Stimulated activated CD8-positive, alpha-beta memory T cell treated with anti-CD3 and anti-CD28 coated beads, Interleukin-15, amount 100 ng/mL, for 48 hours (primary cell): ENCODE measurements at regions not wholly inside any gene's neighbourhood (a gene's known extent, or its start where the extent isn't known, plus 50 kb on each side); places are given as distances from the start of the nearest gene placed in this dataset.

Experiments
- DNase-seq, 2 donors: peaks; one replicate each; pipeline ENCODE4 v3.0.0-alpha.2; 2020; ENCODE audit warnings: low read depth in 2 of 2

DNA sequence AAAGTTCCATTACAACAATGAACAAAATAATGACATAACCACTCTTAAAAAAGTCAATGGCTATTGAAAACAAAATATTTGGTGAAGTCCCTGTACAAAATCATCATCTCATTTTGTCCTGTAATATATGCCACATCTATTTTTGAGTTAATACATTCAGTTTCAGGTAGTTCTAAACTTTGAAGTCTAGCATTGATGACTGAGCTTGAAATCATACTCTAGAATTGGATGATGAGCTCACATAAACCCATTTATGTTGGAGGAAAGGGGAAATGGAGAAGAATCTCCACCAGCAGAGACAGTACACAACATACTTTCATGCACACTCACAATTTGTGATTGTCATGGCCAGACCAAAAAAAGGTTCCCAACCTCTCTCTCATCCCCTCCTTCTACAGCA is 371.1 kb upstream of the NR3C2 start:
- no peak for DNase-seq

DNA sequence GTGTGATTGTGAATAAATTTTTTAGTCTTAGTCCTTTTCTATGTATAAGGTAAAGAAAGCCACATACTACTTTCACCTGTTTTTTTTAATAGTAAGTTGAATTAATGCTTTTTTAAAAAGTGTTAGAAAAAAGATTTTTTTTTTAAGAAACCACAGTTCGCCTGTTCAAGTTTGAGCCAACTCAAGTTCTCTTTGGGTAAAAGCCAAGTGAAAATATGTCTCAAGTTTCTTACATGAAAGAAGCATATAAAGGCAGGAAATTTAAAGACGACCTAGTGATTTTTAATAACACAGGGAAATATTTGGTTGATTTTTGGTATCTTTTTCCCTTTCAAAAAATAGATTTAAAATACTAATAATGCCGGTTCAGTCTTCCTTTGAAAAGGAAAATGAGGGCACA is 369.9 kb upstream of the NR3C2 start:
- DNase-seq, result no peak

DNA sequence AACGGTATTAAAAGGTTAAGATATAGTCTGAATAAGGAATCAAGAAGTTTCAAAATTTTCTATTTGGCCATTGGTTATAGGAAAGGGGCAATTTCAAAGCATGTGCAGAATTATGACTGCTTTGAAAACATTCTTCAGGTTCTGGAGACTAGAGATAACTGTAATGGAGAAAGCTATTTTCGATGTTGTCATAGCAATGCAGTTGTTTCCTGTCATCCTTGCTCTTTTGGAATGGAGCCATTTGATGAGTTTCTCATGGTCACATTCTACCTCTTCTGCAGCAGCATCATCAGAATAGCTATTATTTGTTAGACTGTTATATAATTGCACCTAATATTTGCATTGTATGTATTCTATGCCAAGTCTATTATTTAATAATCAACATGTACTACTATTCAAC is 368.2 kb upstream of the NR3C2 start:
- no peak for DNase-seq

DNA sequence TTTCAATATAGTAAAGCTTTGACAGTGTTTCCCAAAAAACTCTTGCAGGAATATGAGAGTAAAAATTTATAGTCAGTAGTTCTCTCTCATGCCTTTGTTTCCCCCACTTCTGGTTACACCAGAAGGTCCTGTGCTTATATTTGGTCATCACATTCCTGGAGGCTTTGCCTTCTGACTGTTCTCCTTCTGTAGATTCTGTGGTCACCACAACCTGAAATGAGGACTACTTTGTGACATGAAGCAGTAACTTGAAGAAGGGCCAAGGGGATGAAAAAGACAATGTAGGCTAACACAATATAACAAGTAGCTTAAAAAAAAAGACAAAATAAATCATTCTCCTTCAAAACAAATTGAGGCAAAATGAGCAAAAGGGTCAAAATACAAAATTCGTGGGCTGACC is 366.2 kb upstream of the NR3C2 start:
- no peak for DNase-seq

DNA sequence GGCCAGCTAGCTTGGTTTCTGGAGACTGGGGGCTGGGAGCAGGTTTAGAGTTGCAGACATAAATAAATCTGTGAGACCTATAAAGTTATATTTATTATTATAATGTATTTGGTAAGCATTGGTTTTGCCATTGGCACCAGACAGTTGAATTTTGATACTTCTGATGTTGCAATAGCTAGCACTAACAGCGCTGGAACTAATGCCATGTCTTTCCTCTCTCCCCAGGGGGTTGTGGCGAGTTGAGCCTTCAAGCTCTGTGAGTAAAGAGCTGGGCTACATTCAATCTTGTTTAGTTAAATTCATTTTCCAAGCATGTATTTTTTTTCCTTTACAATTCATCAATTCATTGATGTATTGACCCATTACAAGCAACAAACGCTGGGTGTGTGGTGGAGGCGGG is 358.7 kb upstream of the NR3C2 start:
- DNase-seq, result no peak

DNA sequence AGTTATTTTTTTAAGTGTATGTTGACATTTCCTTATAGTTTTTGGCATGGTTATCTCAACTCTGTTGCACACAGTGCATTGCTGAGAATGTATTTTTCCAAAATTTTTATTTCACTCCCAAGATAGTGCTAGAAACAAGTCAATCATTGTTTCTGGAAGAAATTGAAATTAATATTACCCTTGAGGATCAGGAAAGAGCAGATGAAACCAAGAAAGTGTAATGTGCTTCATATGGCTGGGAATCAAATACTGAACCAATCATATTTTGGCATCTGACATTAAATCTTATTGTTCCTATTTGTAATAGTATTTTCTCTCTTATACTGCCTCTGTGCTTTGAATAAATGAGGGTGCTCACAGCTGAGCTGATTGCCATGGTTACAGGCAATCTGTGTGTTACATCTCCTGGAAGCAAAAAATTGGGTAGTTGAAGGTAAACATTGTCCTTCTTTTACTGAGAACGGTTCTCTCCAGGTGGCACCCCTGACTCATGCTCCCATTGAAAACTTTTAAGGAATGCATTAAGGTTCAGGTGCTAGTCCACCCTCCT is 358.2 kb upstream of the NR3C2 start:
- no peak for DNase-seq

DNA sequence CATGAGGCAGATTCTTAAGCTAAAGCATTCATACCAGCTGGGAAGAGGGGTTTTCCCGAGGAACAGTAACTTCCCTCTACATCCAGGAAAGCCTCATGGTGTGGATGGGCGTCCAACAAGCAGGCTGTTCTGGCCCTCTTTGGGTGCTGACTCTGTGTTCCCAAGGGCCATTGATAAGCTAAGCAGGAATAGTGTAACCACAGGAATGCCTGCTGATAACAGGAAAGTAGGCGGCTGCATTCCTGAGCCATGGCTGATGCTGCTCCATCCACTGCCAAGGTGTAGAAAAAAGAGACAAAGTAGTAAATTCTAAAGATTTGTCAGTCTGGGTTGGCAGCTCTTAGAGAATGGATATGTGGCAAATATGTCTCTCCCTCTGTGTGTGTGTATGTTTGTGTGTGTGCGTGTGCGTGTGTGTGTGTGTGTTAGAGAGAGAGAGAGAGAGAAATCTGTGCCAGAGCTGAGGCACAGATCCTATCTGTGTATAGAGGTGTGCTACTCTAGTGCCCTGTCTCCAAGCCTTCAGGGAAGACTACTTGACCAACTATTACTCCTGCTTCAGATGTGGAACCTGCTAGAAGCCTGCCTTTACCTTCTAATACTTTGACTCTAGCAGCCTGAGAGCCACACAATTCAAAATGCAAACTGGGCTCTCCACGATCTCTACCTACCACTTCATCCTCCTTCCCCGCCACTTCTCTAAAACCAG is 353.1 kb upstream of the NR3C2 start:
- no peak for DNase-seq

DNA sequence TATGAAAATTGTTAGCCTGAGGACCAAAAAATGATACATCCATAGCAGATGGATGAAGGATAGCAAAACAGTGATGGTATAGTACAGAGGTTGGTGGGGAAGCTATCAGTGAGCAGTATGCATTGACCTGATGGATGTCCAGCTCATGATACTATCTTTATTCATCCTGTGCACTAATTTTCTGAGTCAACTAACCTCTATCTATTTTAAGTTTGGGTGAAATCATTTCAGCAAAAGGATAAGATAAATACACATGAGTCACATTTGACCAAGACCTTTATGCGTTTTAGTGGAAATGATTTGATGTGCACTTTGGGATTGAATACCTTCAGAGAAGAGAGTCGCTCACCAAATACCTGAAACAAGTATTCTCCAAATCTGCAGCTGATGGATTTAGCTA is 351.0 kb upstream of the NR3C2 start:
- DNase-seq, result no peak

DNA sequence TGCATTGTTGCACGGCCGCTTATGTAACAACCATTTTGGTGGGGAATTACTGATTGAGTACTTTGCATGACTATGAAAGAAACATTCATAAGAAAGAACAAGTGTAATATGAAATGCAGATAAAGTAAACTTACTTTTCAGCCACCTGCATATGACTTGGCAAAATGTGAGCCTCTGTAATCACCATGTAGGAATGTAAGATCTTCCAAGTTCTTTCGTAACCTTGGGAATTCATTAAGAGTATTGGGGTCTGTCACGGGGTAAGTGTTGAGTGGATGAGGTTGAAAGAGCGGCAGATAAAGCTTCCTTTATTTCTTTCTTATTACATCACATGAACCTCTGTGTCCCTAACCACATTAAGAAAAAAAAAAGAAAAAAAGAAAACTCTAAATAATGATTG is 348.5 kb upstream of the NR3C2 start:
- no peak for DNase-seq

DNA sequence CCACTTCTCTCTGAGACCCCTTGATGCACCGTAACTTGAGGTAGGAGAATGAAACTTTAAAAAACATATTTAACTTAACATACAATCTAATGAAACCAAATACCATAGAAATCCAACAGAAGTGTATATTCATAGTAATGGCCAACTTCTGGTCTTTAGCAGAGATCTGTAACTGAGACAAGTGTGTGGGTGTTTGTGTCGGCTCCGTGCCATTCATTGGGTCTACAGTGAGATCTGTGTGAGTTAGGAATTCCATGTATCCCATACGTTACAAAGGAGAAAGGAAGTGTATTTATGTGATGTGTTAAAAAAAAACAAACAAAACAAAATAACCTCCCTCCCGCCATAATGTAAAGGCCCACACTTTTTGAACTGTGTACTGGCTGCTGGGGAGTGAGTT is 348.0 kb upstream of the NR3C2 start:
- DNase-seq, result no peak

DNA sequence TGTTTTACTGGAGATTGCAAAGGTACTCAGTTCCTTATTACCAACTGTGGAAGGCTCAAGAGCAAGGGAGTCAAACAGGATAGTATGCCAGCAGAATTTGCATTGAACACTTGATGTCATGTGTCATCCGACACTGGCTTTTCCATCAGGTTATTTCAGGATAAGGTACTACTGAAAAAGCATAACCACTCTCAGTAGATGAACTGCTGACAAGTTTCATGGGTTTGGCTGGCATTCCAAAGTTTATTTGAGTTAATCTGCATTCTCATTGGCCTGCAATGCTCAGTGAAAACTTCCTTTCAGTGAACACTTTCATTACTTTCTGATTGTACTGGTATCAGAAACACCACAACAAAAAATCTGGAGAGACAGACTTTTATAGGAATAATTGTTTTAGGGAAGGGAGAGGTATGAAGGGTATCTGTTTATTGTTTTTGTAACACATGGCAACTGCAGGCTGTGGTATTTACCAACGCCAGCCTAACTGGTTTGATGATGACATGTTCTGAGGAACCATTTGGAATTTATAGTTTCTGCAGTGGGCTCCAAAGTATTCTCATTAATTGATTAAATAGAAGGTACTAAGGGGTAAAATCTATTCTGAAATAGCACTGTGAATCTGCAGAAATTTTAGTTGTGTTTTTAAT is 345.7 kb upstream of the NR3C2 start:
- DNase-seq, result no peak

DNA sequence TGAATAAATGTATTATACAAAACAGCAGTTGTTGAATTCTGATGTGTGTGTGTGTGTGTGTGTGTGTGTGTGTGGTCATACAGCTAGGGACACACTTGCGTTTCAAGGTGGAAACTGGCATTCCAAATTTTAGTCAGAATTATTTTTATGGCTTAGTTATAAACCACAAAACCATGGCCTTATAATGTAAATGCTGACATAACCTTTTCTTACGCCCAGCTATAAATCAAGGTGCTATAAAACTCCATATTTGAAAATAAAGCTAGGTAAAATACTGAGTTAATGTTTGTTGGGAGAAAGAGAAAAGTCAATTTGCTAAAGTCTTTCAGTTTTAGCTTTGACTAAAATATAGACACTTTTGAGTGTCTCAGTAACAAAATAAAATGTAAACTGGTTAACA is 345.1 kb upstream of the NR3C2 start:
- DNase-seq, result no peak

DNA sequence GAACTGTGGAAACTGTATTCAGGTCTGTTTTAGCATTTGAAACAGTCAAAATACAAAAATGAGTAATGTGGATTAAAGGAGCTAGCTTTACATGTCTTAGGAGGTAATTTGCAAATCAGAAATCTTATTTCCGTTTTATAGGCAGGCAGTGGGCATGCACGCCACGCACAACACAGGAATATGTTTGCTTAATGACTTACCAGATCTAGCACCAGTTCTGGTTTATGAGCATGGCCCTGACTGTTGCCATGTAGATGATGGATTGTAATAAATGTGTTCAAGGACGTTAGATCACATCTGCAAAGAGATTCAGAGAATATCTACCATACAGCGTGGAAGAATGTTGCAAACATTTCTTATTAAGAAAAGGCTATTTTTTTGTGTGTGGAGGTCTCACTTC is 344.5 kb upstream of the NR3C2 start:
- DNase-seq, result no peak

DNA sequence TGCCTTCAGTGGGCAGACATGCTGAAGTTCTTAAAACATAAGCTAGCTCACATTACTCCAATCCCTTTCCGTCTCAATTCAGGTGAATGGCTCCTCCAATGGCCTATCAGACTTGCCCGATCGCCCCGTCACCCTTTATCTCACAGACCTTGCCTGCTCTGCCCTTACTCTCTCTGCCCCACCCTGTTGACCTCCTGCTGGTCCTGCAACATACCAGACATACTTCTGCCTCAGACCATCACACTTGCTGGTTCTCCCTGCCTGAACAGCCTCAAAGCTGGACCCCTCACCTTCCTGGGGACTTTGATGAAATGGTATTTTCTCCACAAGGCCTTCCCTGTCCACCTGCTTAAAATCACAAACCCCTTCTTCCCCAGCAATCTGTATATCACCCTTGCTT is 340.1 kb upstream of the NR3C2 start:
- no peak for DNase-seq

DNA sequence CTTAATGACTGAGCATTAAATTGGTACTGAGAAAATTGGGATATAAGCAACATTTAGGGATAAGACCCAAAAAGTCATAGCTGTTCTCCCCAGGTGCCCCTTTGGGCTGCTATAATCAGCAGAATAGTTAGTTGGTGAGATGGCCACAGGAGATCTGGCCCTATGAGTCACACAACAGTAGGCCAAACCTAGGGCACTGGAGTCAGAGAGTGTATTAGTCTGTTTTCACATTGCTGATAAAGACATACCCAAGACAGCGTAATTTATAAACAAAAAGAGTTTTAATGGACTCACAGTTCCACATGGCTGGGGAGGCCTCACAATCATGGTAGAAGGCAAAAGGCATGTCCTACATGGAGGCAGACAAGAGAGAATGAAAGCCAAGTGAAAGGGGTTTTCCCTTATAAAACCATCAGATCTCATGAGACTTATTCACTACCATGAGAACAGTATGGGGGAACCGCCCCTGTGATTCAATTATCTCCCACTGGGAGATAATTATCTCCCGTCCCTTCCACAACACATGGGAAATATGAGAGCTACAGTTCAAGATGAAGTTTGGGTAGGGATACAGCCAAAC is 338.3 kb upstream of the NR3C2 start:
- DNase-seq, result no peak

DNA sequence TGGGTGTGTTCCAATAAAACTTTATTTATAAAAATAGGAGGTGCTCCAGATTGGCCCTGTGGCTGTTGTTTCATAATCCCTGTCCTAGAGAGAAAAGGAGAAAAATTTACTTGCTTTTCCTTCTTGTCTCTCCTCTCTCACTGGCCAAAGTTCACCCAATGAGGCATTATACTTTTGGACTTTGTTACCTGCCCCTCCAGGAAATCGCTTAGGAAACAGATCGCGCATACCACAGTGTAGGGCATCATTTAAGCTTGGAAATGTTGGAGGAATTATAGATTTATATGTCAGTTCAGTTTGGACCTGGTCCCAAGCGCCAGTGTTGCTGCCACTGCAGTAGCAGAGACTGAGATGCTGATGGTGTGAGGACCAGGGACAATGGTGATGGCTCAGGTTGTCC is 337.6 kb upstream of the NR3C2 start:
- no peak for DNase-seq

DNA sequence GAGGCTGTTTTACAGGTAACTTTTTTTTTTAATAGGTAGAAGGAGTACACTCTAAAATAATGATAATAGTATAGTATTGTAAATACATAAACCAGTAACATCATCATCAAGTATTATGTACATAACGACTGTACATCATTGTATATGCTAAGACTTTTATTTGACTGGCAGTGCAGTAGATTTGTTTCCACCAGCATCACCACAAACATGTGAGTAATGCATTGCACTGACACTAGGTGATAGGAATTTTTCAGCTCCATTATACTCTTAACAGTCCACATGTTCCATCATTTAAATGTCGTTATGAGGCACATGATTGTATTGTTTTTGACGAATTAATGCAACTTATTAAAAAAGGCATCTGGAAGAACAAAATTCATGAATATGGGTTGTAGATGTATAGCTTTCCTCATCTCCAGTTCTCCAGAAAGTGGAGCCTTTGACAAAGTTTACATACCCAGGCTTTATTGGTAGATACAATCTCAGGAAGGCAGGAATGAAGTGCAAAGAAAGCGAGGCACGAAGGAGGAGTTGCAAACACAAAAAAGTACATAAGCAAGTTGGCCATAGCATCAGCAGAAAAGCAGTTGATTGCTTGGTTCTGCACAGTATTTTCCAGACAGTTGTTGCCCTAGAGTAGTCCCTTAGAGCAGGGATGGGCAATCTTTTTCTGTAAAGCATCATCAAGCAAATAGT is 336.9 kb upstream of the NR3C2 start:
- no peak for DNase-seq

DNA sequence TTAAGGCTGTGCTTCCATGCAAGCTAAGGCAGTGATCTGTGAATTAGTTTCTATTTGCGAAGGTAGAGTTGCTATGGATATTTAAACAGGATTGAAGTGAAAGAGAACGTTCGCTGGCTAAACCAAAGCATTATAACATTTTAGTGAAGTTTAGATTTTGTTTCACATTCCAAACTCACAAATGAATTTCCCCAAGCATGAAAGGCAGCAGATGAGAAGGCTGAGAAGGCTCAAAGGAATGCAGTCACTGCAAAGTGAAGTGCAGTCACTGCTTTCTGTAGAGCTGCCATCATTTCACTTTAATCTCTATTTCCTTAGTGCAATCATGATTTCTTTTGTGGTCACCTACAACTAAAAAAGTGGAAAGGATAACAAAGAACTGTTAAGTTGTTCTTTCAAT is 334.7 kb upstream of the NR3C2 start:
- DNase-seq, result no peak

DNA sequence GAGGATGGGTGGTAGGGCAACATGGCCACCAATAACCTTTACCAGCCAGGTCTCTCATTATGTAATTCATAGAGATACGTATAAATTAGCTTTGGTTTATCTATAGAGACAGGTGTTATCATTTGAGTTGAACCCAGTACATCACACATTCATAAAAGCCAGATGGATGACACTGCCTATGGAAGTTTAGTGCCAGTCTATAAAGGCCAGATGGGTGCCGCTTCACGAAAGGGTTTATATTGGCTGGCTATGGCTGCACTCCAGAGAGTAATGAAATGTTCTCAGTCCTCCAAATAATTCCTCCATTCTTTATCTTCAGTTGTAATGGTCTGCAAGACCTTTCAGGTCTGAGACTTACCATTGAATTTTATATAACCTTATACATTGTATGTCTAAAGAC is 331.9 kb upstream of the NR3C2 start:
- DNase-seq, result no peak

DNA sequence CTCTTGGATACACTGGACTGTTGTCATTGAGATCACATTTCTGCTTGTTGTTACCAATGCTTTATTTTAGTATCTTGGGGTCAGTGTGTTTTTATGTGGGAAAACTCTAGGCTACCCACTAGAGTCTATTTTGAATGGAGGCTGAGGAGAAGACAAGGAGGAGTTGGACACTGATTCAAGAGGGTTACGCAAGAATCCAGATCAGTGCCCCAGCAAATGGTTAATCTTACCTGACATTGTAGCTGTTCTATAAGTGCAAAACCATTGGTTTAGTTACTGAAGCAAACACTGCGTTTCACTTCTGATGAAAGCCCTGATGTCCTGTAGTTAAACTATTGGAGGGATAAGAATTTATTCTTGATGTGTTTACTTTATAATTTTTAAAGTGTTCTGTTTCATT is 331.1 kb upstream of the NR3C2 start:
- DNase-seq, result no peak

DNA sequence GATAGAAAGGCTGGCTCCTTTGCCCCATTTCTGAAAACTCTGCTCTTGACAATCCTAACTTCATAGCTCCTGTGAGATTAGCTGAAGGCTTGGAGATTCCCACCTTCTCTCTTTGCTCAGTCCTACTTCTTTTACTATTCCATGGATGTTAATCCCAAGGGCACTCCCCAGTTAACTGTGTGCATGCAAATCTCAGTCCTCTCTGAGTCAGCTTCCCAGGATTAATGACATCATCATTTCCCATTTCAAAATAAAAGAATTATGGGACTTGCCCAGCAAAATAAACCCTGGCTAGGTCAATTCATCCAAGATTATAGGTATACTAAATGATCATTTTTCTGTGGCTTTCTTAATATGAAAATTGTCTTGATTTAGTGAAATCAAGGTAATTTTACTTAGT is 328.6 kb upstream of the NR3C2 start:
- DNase-seq, result no peak

DNA sequence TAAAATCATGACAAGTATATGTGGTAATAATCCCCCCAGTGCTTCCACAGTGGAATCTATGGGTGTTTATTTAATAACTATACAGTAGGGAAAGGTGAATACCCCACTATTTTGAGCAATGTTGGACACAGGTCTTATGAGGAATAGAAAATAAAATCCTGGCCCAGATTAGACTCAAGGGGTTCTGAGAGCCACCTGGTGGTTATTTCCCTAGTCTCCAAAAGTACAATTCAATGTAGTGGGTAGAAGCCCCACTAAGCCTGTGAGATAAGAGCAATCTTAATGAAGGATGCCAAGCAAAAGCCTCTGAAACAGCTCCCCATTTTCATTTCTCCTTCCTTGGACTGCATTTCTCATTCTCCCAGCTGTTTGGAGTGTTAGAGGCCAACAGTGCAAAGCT is 328.2 kb upstream of the NR3C2 start:
- DNase-seq, result no peak

DNA sequence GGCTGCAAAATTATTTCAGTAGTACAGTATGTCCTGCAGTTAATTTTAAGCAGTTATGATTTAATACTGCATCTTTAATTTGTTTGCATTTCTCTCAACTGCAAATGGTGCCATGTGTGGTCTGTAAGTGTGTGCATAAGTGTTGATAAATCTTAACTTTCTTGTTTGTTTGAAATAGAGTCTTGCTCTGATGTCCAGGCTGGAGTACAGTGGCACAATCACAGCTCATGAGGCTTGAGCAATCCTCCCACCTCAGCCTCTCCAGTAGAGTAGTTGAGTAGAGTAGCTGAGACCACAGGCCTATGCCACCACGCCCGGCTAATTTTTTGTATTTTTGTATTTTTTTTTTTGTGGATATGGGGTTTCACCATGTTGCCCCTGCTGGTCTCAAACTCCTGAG is 322.5 kb upstream of the NR3C2 start:
- no peak for DNase-seq
